ENCODE measurements at regions not wholly inside any gene's neighbourhood (a gene's known extent, or its start where the extent isn't known, plus 50 kb on each side); places are given as distances from the start of the nearest gene placed in this dataset.

GRCh38 chrX:44085209-44085608 lies 112.0 kb upstream of the NDP start:
- Histone ChIP-seq H3K9me3 (no peaks in the 10 kb centered on the region), H3K27me3 (no peaks in the 10 kb centered on the region), H3K36me3 (no peaks in the 10 kb centered on the region), H3K27ac (no peak overlapping the region), H3K4me1 (ENCODE audit: control insufficient read depth in 1 of 2, insufficient read depth in 1 of 2, low read depth in 1 of 2, low read length in 1 of 2) (no peaks in the 10 kb centered on the region), H3K4me3 (ENCODE audit: low read depth in 1 of 2, low read length in 1 of 2) (no peak overlapping the region)
- TF ChIP-seq CTCF (IDR thresholded peaks at IDR 0.05): no peak

- Histone ChIP-seq H3K27me3 (no peaks in the 10 kb centered on the region), H3K4me3 (ENCODE audit: low read depth in 1 of 2, low read length in 1 of 2) (no peak overlapping the region), H3K9me3 (no peaks in the 10 kb centered on the region), H3K27ac (no peak overlapping the region), H3K36me3 (no peaks in the 10 kb centered on the region), H3K4me1 (ENCODE audit: control insufficient read depth in 1 of 2, insufficient read depth in 1 of 2, low read depth in 1 of 2, low read length in 1 of 2) (no peaks in the 10 kb centered on the region)
- TF ChIP-seq CTCF (IDR thresholded peaks at IDR 0.05): no peak
Measured at GRCh38 chrX:44082829-44083228, 109.6 kb upstream of the NDP start.

GRCh38 chrX:44080083-44080482 lies 106.9 kb upstream of the NDP start:
- no peaks in the 10 kb centered on the region for H3K27me3 ChIP-seq
- TF ChIP-seq CTCF (IDR thresholded peaks at IDR 0.05): no peak
- H3K36me3 ChIP-seq: no peaks in the 10 kb centered on the region
- H3K4me3 ChIP-seq (ENCODE audit: low read depth in 1 of 2, low read length in 1 of 2): no peak overlapping the region
- no peaks in the 10 kb centered on the region for H3K4me1 ChIP-seq (ENCODE audit: control insufficient read depth in 1 of 2, insufficient read depth in 1 of 2, low read depth in 1 of 2, low read length in 1 of 2)
- no peaks in the 10 kb centered on the region for H3K9me3 ChIP-seq
- no peak overlapping the region for H3K27ac ChIP-seq

GRCh38 chrX:44072631-44073030 lies 99.4 kb upstream of the NDP start:
- TF ChIP-seq CTCF (IDR thresholded peaks at IDR 0.05): no peak
- no peaks in the 10 kb centered on the region for H3K9me3 ChIP-seq
- no peak overlapping the region for H3K27ac ChIP-seq
- no peak overlapping the region for H3K4me3 ChIP-seq (ENCODE audit: low read depth in 1 of 2, low read length in 1 of 2)
- H3K36me3 ChIP-seq: no peaks in the 10 kb centered on the region
- H3K27me3 ChIP-seq: no peaks in the 10 kb centered on the region
- H3K4me1 ChIP-seq (ENCODE audit: control insufficient read depth in 1 of 2, insufficient read depth in 1 of 2, low read depth in 1 of 2, low read length in 1 of 2): no peaks in the 10 kb centered on the region

GRCh38 chrX:44071847-44072551 lies 98.8 kb upstream of the NDP start:
- H3K4me1 ChIP-seq (ENCODE audit: control insufficient read depth in 1 of 2, insufficient read depth in 1 of 2, low read depth in 1 of 2, low read length in 1 of 2): no peaks in the 10 kb centered on the region
- no peaks in the 10 kb centered on the region for H3K27me3 ChIP-seq
- no peaks in the 10 kb centered on the region for H3K36me3 ChIP-seq
- TF ChIP-seq CTCF (IDR thresholded peaks at IDR 0.05): no peak
- no peak overlapping the region for H3K27ac ChIP-seq
- no peak overlapping the region for H3K4me3 ChIP-seq (ENCODE audit: low read depth in 1 of 2, low read length in 1 of 2)
- H3K9me3 ChIP-seq: no peaks in the 10 kb centered on the region

Data from neutrophil (primary cell).